Activated CD4-positive, alpha-beta memory T cell treated with anti-CD3 and anti-CD28 coated beads, Interleukin-2, amount 10 ng/mL, durations not matched to agents 7 days and 5 days (primary cell): ENCODE measurements at regions not wholly inside any gene's neighbourhood (a gene's known extent, or its start where the extent isn't known, plus 50 kb on each side); places are given as distances from the start of the nearest gene placed in this dataset.
"Not testable (repeated sequence)": the region's sequence is repeated elsewhere in the genome, so short reads cannot be mapped to it uniquely, and the experiment has no call there.

ENCODE experiments used
- CTCF ChIA-PET: fragments of 350-600 bp; sonication (Branson Sonifier 250); formaldehyde crosslinking; loops from one replicate; lab custom pipeline; 2021; ENCODE audit warnings: antibody characterized with exemption, inconsistent platforms; lab: Charles Lee
- POLR2A ChIA-PET: fragments of 350-600 bp; sonication (Branson Sonifier 250); formaldehyde crosslinking; loops from one replicate; lab custom pipeline; 2021; ENCODE audit warnings: antibody characterized with exemption; lab: Charles Lee
- DNase-seq: peaks from one replicate; pipeline ENCODE4 v3.0.0-alpha.2; 2020
- H3K27ac Mint-ChIP-seq: one replicate; pipeline ENCODE4 v1.8.0; 2021; ENCODE audit warnings: mild to moderate bottlenecking, mixed read lengths
- H3K27me3 Mint-ChIP-seq: one replicate; pipeline ENCODE4 v1.8.0; 2021; ENCODE audit warnings: mixed read lengths
- H3K36me3 Mint-ChIP-seq: one replicate; pipeline ENCODE4 v1.8.0; 2021; ENCODE audit warnings: low read depth, mixed read lengths
- H3K4me1 Mint-ChIP-seq: one replicate; pipeline ENCODE4 v1.8.0; 2021; ENCODE audit warnings: mixed read lengths
- H3K4me3 Mint-ChIP-seq: one replicate; pipeline ENCODE4 v1.8.0; 2021; ENCODE audit warnings: mild to moderate bottlenecking, mixed read lengths
- H3K9me3 Mint-ChIP-seq: one replicate; pipeline ENCODE4 v1.8.0; 2021; ENCODE audit warnings: mixed read lengths

DNA sequence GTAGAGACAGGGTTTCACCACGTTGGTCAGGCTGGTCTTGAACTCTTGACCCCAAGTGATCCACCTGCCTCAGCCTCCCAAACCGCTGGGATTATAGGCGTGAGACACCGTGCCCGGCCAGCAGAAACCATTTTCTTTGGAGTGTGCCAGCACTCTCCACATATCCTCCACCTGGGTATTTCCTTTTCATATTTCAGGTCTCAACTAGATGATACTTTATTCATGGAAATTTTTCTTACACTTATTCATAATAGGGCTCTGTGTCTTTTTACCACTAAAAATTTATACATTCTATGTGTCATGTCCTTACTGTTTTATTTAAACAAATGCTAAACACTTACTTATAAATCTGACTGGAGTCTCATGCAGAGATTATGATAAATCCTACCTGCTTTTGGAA is 305.9 kb downstream of the PCDH20 start:
- no peaks in the 10 kb centered on the region for H3K4me1 Mint-ChIP-seq
- ChIA-PET POLR2A (no interaction called here), CTCF (no interaction called here)
- no peak for DNase-seq
- no peak overlapping the region for H3K27ac Mint-ChIP-seq
- no peaks in the 10 kb centered on the region for H3K27me3 Mint-ChIP-seq
- H3K4me3 Mint-ChIP-seq: no peak overlapping the region
- no peaks in the 10 kb centered on the region for H3K36me3 Mint-ChIP-seq
- H3K9me3 Mint-ChIP-seq: no peaks in the 10 kb centered on the region

DNA sequence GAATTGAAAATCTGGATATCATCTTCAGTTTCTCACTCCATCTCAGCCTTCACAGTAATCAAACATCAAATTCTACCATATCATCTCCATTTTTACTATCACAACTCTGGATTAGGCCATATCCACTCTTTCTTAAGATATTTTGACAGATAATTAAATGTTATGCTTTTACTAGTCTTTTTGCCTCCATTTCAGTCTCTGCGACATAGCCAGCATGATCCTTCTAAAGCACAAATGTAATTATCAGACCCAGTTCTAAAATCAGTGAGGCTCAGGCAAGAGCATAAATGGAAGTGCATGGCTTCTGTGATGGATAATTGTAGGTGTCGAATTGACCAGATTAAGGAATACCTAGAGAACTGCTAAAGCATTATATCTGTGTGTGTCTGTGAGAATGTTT is 307.7 kb downstream of the PCDH20 start:
- H3K4me1 Mint-ChIP-seq: no peaks in the 10 kb centered on the region
- H3K27me3 Mint-ChIP-seq: no peaks in the 10 kb centered on the region
- DNase-seq: no peak
- H3K36me3 Mint-ChIP-seq: no peaks in the 10 kb centered on the region
- no peak overlapping the region for H3K27ac Mint-ChIP-seq
- H3K4me3 Mint-ChIP-seq: no peak overlapping the region
- ChIA-PET CTCF (no interaction called here), POLR2A (no interaction called here)
- no peaks in the 10 kb centered on the region for H3K9me3 Mint-ChIP-seq

GRCh38 chr13:61095885-61096284 is 319.8 kb downstream of the PCDH20 start:
- Mint-ChIP-seq H3K36me3 (no peaks in the 10 kb centered on the region), H3K27ac (no peak overlapping the region), H3K9me3 (peaks cover 9% of the 10 kb centered on the region), H3K4me1 (no peaks in the 10 kb centered on the region), H3K27me3 (no peaks in the 10 kb centered on the region), H3K4me3 (no peak overlapping the region)
- ChIA-PET CTCF (no interaction called here), POLR2A (no interaction called here)
- no peak for DNase-seq

DNA sequence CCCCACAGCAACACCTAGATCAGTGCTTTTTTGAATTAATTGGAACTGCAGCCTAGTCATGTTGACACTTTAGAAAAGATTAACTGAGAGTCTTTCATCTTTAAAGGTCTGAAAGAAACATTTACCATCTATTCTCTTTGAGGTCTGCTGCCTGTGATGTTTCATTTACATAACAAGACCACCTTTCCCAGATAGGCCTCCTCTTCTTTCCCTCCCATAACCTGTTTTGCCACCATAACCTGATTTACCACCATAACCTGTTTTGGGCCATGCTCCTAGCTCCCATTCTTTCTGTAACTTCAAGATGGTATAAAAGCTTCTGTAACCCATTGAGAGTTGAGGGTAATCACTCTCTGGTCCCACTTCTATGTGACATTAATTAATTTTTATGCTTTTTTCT is 320.8 kb downstream of the PCDH20 start:
- Mint-ChIP-seq H3K27me3 (no peaks in the 10 kb centered on the region), H3K27ac (no peak overlapping the region), H3K9me3 (peaks cover 12% of the 10 kb centered on the region), H3K4me3 (no peak overlapping the region), H3K36me3 (no peaks in the 10 kb centered on the region), H3K4me1 (no peaks in the 10 kb centered on the region)
- DNase-seq: no peak
- ChIA-PET CTCF (no interaction called here), POLR2A (no interaction called here)

DNA sequence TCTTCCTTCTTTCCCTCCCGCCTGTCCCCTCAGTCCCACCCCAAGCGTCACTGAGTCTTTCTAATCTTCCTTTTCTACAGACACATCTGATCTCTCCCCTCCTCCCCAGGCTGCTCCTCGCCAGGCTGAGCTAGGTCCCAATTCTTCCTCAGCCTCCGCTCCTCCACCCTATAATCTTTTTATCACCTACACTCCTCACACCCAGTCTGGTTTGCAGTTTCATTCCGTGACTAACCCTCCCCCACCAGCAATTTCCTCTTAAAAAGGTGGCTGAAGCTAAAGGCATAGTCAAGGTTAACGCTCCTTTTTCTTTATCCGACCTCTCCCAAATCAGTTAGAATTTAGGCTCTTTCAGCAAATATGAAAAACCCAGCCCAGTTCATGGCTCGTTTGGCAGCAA is 325.8 kb downstream of the PCDH20 start:
- H3K27ac Mint-ChIP-seq, H3K4me3 Mint-ChIP-seq, H3K36me3 Mint-ChIP-seq, POLR2A ChIA-PET, H3K27me3 Mint-ChIP-seq, DNase-seq, H3K4me1 Mint-ChIP-seq, CTCF ChIA-PET: not testable (repeated sequence)
- peaks cover 14% of the 10 kb centered on the region for H3K9me3 Mint-ChIP-seq

DNA sequence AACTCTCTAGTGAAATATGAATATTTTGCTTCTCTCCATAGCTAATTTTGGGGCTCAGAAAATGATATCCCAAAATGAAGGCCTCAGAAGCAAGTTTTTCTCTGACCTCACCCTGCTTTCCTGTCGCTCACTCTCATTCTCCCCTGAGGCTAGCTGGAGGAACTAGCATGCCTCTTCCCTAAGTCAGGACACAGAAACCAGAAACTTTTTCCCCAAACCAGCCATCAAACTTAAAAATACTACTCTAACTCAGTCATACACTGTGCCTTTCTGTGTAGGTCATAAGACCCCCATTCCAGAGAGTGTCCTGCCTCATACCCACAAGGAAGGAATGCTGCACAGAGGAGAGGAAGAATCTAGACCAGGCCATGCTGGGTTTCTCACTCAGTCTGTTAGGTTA is 329.6 kb downstream of the PCDH20 start:
- H3K4me3 Mint-ChIP-seq: no peak overlapping the region
- no peaks in the 10 kb centered on the region for H3K36me3 Mint-ChIP-seq
- DNase-seq: no peak
- ChIA-PET CTCF (no interaction called here), POLR2A (no interaction called here)
- H3K9me3 Mint-ChIP-seq: peaks cover 7% of the 10 kb centered on the region
- H3K27me3 Mint-ChIP-seq: no peaks in the 10 kb centered on the region
- no peak overlapping the region for H3K27ac Mint-ChIP-seq
- H3K4me1 Mint-ChIP-seq: no peaks in the 10 kb centered on the region

- peaks cover 5% of the 10 kb centered on the region for H3K9me3 Mint-ChIP-seq
- no peaks in the 10 kb centered on the region for H3K27me3 Mint-ChIP-seq
- no peak overlapping the region for H3K4me3 Mint-ChIP-seq
- DNase-seq: no peak
- POLR2A ChIA-PET: no interaction called here
- H3K27ac Mint-ChIP-seq: no peak overlapping the region
- CTCF ChIA-PET: no interaction called here
- no peaks in the 10 kb centered on the region for H3K36me3 Mint-ChIP-seq
- H3K4me1 Mint-ChIP-seq: no peaks in the 10 kb centered on the region
These were observed 330.7 kb downstream of the PCDH20 start for GRCh38 chr13:61084988-61085387.

GRCh38 chr13:61078976-61079770 is 336.5 kb downstream of the PCDH20 start:
- Mint-ChIP-seq H3K36me3 (no peaks in the 10 kb centered on the region), H3K27ac (no peak overlapping the region), H3K4me3 (no peak overlapping the region), H3K27me3 (no peaks in the 10 kb centered on the region), H3K4me1 (no peaks in the 10 kb centered on the region), H3K9me3 (peaks cover 3% of the 10 kb centered on the region)
- ChIA-PET CTCF (no interaction called here), POLR2A (no interaction called here)
- no peak for DNase-seq

DNA sequence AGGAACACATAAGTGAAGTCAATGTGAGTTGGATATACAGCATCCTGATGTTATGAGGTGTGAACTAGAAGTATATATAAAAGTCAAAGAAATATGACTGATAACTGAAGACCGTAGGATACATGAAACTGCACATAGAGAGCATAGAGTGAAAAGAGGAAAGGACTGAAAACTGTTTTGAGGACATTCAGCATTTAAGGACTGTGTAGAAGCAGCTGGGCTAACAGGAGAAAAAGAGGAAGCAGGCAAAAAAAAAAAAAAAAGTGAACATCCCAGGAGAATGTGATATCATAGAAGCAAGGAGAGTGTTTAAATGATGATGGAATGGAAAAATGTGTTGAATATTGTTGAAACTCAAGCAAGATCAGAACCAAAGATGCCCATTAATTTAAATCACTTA is 363.5 kb downstream of the PCDH20 start:
- ChIA-PET POLR2A (no interaction called here), CTCF (no interaction called here)
- Mint-ChIP-seq H3K9me3 (no peaks in the 10 kb centered on the region), H3K4me3 (no peak overlapping the region), H3K27me3 (no peaks in the 10 kb centered on the region), H3K4me1 (no peaks in the 10 kb centered on the region), H3K27ac (no peak overlapping the region), H3K36me3 (no peaks in the 10 kb centered on the region)
- no peak for DNase-seq

DNA sequence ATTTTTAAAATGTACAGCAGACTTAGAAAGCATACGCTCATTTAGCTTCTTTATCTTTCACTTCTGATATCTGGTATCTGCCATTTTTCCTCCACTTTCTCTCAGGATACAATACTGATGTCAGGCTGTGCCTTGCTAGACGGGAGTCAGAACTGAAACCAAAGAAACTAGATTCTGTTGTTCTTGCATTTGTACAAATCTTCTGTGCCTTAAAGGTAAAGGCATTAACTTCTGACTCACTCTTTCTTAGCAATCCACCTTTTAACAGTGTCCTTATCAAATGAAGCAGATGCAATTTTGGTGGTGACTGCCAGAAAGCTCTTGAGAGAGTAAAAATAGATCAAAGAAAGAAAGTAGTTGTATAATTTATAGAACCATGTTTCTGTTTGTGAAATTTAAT is 370.4 kb downstream of the PCDH20 start:
- H3K36me3 Mint-ChIP-seq: no peaks in the 10 kb centered on the region
- DNase-seq: no peak
- H3K9me3 Mint-ChIP-seq: no peaks in the 10 kb centered on the region
- no peaks in the 10 kb centered on the region for H3K27me3 Mint-ChIP-seq
- CTCF ChIA-PET: no interaction called here
- H3K4me1 Mint-ChIP-seq: no peaks in the 10 kb centered on the region
- POLR2A ChIA-PET: no interaction called here
- H3K27ac Mint-ChIP-seq: no peak overlapping the region
- H3K4me3 Mint-ChIP-seq: no peak overlapping the region

GRCh38 chr13:61040181-61040580 is 375.5 kb downstream of the PCDH20 start:
- ChIA-PET POLR2A (no interaction called here), CTCF (no interaction called here)
- DNase-seq: no peak
- H3K9me3 Mint-ChIP-seq: peaks cover 1% of the 10 kb centered on the region
- H3K27me3 Mint-ChIP-seq: no peaks in the 10 kb centered on the region
- H3K4me3 Mint-ChIP-seq: no peak overlapping the region
- H3K36me3 Mint-ChIP-seq: no peaks in the 10 kb centered on the region
- H3K4me1 Mint-ChIP-seq: no peaks in the 10 kb centered on the region
- no peak overlapping the region for H3K27ac Mint-ChIP-seq

- Mint-ChIP-seq H3K27ac (no peak overlapping the region), H3K4me3 (no peak overlapping the region), H3K36me3 (no peaks in the 10 kb centered on the region), H3K27me3 (no peaks in the 10 kb centered on the region), H3K4me1 (no peaks in the 10 kb centered on the region), H3K9me3 (peaks cover 1% of the 10 kb centered on the region)
- ChIA-PET POLR2A (no interaction called here), CTCF (no interaction called here)
- DNase-seq: no peak
These were observed 376.3 kb downstream of the PCDH20 start for GRCh38 chr13:61039302-61039701.

- Mint-ChIP-seq H3K9me3 (peaks cover 1% of the 10 kb centered on the region), H3K4me3 (no peak overlapping the region), H3K36me3 (no peaks in the 10 kb centered on the region), H3K27me3 (no peaks in the 10 kb centered on the region), H3K4me1 (no peaks in the 10 kb centered on the region), H3K27ac (no peak overlapping the region)
- ChIA-PET CTCF (no interaction called here), POLR2A (no interaction called here)
- no peak for DNase-seq
These were observed 378.9 kb downstream of the PCDH20 start for GRCh38 chr13:61036715-61037114.

DNA sequence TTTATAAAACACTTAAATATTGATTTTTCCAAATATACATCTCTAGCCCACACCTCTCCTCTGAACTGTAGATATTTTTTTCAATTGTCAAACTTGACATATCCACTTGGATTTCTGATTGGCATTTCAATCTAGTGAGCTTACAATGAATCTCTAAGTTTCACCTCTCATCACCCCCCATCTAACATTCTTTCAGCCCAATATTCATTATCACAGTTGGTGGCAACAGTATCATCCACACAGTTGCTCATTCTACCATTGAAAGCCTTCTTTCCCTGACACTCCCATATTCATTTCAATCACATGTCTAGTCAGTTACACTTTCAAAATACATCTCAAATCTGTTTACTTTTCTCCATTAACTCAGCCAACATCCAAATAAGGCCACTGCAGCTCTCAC is 385.2 kb downstream of the PCDH20 start:
- Mint-ChIP-seq H3K9me3 (no peaks in the 10 kb centered on the region), H3K36me3 (no peaks in the 10 kb centered on the region), H3K4me1 (no peaks in the 10 kb centered on the region), H3K27ac (no peak overlapping the region), H3K27me3 (no peaks in the 10 kb centered on the region), H3K4me3 (no peak overlapping the region)
- ChIA-PET CTCF (no interaction called here), POLR2A (no interaction called here)
- no peak for DNase-seq
